ENCODE measurements at regions not wholly inside any gene's neighbourhood (a gene's known extent, or its start where the extent isn't known, plus 50 kb on each side); places are given as distances from the start of the nearest gene placed in this dataset.

DNA sequence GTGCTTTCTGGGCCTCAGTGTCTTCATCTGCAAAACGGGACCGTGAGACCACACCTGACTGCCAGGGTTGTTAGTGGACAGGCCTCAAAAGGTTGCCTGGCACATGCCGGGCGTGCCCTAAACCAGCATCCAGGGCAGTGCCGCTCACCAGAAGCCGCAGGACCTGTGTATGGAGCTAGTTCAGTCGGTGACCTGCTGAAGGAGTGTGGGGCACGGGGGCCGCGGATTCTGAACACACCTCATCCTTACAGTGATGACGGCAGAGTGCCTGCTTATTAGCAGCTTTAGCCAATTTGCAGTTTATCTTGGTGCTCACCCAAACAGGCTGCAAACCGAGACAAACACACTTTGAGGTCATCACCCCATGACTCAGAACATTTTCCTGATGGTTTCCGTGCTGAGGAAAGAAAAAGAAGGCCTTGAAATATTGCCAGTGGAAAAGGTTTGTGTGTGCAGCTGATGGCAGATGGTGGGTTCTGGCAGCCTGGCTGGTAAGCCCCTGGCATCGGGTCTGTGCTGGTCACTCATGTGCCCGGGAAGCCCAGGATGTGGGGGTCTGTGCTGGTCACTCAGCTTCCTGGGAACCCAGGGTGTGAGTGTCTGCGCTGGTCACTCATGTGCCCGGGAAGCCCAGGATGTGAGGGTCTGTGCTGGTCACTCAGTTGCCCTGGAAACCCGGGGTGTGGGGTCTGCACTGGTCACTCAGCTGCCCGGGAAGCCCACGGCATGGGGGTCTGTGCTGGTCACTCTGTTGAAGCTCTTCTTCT lies 153.8 kb downstream of the ERMARD start:
- FAIRE-seq = no peak
- no peak for DNase-seq (ENCODE audit: insufficient read length, low spot score)

DNA sequence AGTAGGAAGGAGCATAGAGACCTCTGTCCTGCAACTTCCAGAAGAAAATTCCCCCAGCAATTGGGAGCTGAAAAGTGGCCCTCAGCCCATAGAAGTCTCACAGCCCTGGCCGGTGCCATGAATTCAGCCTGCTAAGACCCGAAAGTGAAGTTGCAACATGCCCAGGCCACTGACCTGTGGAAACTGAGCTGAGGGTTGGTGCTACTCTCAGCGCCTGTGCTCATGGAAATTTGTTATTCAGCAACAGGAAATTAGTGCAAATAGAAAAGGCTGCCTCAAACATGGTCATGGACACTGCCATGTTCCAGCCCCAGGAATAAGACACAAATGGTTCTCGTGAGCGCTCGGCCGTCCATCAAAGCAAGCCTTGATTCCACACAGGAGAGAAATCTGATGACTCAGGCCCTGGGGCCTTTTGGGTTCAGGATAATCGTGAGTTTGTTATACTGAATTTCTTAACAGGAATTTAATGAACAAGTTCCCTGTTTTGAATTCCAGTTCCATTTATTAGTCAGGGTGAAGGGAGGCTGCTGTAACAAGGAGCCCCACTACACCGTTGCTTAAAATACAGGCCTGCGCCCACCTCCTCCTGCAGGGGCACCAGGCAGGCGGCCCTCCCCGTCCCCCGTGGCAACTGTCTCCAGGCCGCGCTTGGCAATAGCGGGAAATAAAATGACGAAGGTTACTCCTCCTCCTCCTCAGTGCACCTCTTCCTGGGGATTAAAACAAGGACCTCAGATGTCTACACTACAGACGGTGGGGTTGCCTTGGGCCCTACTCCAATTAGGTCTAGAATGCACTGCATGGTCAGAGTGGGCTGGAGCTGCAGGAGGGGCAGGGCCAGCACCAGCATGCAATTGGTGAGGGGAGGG lies 152.9 kb downstream of the ERMARD start:
- DNase-seq (ENCODE audit: insufficient read length, low spot score) = no peak
- no peak for FAIRE-seq

DNA sequence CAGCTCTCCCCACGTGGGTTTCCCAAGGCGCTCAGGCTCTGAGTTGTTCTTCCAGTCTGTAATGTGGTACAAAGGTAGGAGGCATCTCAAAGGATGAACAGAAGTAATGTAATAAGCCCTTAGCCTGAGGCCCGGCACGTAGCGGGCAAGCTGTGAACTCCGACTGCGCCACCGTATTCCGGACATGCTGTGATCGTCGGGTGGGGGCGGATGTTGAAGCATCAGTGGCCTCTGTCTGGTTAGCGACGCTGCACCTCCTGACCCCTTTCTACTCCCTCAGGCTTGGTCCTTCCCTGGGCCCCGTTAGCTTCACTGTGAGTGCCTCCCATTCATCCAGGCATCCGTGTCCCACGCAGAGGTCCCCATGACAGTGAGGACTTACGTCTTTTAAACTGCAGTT lies 151.7 kb downstream of the ERMARD start:
- DNase-seq (ENCODE audit: insufficient read length, low spot score) (no peak), FAIRE-seq (no peak)

DNA sequence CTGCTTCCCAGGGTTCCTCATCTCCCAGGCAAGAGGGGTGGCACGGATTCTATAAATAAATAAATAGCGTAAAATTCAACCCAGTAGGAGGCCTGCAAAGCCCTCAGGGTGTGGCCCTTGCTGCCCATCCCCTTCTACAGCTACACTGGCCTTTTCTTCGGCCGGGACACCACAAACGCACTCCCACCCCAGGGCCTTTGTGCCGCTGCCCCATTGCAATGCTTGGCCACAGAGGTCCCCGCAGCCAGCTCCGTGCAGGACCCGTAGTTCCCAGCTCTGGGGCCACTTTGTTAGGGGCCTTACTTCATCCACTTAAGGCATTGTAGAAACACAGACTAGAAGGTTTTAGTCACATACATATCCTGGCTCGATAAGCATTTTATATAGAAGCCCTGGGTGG lies 151.2 kb downstream of the ERMARD start:
- FAIRE-seq (no peak), DNase-seq (ENCODE audit: insufficient read length, low spot score) (no peak)

DNA sequence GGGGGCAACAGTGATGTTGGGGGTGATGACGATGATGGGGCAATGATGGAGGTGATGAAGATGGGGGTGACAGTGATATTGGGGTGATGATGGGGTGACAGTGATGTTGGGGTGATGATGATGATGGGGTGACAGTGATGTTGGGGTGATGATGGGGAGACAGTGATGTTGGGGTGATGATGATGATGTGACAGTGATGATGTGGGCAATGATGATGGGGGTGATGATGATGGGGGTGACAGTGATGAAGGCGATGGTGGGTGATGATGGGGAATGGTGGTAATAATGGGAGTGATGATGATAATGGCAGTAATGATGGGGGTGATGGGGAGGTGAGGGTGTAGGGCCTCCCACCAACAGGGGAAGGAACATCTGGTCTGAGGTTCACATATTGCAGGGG lies 150.6 kb downstream of the ERMARD start:
- no peak for FAIRE-seq

DNA sequence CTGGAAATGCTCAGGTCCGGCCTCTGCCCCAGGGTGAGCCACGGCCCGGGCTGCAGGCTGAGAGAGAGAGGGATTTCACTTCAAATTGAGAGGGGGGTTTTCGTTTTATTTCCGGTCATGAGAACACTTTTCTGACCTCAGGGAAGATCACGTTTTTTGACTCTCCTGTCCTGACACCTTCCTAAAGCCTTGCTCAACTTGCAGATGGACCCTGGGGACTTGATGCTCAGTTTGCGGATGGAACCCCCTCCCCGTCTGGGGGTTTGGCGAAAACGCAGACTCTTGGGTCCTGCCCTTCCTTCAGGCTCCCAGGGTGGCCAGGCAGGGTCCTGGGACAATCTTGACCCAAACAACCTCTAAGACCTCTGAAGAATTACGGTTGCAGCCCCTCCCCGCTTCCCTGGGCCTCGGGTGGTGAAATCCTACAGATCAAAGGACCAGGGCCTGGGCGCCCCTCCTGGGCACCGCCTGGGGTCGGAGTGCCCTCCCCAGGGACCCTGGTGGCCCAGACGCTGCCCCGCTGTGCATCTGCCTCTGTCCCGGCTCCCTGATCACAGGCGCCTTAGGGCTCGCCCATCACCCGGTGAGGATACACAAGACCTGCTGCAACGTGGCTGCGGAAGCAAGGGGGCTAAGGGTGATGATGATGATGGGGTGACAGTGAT lies 148.2 kb downstream of the ERMARD start:
- no peak for DNase-seq (ENCODE audit: insufficient read length, low spot score)
- FAIRE-seq = no peak

More for the DNA sequence above, 150.6 kb downstream of the ERMARD start:
- no peak for DNase-seq (ENCODE audit: insufficient read length, low spot score)

DNA sequence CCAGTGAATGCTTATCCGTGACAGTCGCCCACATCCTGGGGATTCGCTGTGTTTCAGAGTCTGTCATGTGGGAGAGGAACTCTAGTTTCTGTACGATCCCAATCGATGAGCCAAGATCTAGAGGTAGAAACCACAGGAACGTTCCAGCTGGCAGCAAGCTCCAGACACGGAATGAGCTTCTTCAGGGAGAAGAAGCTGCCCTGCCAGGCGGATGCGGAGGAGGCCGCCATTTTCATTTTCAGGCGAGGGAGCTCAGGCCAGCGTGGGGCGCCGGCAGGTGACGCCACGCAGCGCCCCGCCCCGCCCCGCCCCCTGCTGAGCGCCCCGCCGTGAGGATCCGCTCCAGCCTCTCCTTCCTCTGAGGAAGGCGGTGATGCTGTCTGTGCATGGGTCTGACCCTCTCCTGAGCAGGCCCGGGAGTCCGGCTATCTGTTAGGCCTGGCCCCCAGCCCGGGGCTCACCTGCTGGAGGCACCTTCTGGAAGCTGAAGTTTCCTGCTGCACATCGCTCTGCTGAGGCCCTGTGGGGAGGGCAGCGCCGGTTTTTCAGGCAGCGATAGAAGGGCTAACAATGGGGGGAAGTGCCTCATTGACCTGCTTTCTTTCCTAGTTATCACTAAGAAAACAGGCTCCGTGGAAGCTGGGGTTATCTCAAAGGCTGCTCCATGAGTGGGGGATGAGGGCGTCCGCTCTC lies 147.5 kb downstream of the ERMARD start:
- FAIRE-seq = no peak
- DNase-seq (ENCODE audit: insufficient read length, low spot score) = no peak

DNA sequence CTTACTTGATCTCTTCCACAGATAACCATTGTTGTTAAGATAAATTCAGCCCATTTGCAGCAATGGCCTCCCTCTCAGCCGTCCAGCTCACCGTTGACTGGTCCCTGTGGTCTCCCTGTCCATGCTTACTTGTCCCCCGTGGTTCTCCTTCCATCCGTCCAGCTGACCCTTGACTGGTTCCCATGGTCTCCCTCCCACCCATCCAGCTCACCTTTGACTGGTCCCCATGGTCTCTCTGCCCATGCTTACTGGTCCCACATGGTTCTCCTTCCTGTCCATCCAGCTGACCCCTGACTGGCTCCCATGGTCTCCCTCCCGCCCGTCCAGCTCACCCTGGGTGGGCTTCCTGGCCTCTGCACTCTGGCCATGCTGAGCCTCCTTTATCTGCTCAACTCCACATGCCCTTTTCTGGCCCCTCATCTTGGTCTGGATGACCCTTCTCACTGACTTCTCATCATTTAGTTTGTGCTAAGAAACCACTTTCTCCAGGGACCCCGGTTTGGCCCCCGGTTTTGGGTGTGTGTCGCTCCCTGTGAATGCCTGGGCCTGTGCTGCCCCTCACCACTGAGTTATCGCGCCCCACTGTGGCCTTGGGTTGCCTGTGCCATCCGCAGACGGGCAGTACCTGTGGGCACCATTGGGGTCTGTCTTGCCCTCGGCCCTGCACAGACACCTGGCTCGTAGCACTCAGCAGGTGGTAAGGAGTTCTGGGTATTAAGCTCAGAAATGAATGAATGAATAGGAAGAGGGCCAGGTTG lies 146.4 kb downstream of the ERMARD start:
- FAIRE-seq = no peak
- no peak for DNase-seq (ENCODE audit: insufficient read length, low spot score)

DNA sequence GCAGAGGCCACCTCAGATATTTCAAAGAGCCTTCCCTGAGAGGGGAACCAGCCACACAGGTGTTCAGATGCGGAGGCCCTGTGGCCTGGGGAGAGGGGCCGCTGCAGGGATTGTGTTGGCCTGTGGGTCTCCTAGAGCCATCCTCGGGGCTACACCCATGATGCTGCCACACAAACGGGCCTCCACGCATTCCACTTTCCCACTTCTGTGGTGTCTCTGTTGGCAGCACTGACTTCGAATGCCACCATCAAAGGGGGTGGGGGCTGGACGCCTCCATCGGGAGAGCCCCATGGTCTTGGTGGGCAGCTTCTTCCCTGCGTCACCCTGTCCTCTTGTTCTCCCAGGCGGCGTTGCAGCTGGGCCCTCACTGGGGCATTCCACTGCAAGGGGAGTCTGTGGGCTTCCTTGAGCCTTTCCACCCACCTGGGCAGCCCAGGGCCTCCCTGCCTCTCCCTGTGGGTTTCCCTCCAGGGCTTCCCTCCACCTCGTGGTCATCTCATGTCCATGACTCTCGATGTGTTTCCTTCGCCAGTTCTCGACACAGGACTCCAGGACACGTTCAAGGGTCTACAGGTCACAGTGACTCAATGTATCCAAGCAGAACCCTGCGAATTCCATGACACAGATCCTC lies 145.5 kb downstream of the ERMARD start:
- no peak for FAIRE-seq
- DNase-seq (ENCODE audit: insufficient read length, low spot score) = no peak

DNA sequence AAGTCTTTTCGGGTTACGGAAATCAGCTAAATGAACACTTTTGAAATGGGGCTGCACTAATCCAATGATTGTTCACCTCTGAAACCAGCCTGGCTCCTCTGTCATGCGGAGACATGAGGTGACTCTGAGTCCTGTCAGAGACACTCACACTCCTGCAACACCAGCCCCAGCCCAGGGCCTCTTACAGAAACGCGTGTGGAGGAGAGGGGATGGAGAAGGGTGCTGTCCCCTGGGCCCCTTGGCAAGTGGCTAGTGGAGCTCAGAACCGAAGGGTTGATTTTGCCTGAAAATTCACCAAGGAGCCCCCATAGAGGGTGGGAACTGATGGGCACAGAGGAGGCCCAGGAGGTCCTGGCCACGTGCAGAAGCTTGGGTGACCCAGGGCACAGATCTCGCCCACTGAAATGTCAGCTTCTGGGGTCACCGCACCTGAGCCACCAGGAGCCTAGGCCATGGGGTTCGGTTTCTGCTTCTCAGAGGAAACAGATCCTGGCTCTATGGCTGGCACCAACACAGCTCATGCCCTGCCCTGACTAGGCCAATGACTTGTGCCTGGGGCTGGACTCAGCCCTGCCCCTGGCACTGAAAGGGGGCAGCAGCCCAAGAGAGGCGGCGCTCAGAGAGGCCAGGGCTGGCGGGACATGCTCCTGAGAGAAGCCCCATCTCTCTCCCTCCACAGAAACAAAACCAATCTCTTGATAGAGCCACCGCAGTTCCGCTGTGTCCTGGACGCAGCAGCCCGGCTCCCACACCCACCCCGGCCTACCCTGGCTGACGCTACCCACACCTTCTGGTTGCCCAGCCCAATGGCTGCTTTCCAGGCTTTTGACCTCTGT lies 144.7 kb downstream of the ERMARD start:
- FAIRE-seq = no peak
- no peak for DNase-seq (ENCODE audit: insufficient read length, low spot score)

DNA sequence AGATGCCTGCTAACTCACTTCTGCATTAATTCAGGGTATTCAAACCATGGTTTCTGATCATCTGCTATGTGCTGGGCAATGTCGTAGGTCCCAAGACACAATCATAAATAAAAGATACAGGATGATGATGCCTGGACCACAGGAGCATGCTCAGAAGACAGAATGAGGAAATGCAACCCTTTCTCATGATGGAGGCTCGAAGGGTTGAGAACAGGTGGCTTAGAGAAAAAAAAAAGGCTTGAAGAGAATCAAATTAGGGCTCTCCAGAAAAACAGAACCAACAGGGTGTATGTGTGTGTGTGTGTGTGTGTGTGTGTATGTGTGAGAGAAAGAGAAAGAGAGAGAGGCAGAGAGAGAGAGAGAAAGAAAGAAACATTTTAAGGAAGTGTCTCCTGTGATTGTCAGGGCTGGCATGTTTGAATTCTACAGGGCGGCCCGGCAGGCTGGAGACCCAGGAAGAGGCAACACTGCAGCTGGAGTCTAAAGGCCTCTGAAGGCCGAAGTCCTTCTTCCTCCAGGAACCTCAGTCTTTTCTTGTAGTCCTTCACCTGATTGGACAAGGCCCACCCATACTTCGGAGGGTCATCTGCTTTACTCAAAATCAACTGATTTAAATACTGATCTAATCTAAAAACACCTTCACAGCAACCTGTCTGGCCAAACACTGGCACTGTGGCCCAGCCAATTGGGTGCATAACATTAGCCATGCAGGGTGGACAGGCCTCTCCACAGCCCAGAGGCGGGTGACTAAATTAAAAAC lies 143.8 kb downstream of the ERMARD start:
- DNase-seq (ENCODE audit: insufficient read length, low spot score) (no peak), FAIRE-seq (no peak)

DNA sequence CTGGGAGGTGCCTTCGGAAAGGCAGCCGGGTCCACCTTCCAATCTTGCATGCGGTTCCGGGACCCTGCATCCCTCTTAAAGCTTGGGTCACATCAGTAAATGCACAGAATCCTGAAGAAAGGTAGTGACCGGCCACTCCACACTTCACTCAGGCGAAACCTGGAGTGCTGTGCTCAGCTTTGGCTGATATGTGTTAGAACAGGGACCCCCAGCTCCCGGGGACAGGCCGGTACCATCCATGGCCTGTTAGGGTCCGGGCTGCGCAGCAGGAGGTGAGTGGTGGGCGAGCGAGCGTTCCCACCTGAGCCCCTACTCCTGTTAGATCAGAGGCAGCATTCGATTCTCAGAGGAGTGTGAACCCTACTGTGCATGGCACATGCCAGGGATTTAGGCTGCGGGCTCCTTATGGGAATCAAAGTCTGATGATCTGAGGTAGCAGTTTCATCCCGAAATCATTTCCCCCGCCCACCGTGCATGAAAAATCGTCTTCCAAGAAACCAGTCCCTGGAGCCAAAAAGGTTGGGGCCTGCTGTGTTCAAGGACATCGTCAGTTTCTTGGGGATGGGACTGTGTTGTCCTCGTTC lies 143.0 kb downstream of the ERMARD start:
- DNase-seq (ENCODE audit: insufficient read length, low spot score) = no peak
- no peak for FAIRE-seq

DNA sequence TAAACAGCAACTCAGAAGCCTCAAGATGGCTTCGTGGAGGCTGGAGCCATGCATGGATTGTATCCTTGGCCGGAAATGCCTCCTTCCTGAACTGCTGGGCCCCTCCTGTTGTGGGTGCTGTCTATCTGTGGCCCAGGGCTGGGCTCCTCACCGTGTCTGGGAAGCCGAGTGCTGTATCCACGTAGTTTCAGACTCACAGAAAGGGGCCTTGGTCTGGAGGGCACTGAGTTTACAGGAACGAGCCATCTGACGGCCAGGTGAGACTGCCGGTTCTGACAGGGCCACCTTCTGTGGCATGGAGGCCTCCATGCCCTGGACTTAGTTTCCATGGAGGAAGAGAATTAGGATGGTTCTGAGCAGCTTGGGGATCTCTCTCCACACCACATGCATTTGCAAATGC lies 142.2 kb downstream of the ERMARD start:
- DNase-seq (ENCODE audit: insufficient read length, low spot score) (no peak), FAIRE-seq (no peak)

DNA sequence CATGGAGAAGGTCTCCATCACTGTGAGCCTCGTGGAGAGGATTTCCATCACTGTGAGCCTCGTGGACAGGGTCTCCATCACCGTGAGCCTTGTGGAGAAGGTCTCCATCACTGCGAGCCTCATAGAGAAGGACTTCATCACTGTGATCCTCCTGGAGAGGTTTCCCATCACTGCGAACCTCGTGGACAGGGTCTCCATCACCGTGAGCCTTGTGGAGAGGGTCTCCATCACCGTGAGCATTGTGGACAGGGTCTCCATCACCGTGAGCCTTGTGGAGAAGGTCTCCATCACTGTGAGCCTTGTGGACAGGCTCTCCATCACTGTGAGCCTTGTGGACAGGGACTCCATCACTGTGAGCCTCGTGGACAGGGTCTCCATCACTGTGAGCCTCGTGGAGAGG lies 140.4 kb downstream of the ERMARD start:
- no peak for FAIRE-seq
- no peak for DNase-seq (ENCODE audit: insufficient read length, low spot score)

DNA sequence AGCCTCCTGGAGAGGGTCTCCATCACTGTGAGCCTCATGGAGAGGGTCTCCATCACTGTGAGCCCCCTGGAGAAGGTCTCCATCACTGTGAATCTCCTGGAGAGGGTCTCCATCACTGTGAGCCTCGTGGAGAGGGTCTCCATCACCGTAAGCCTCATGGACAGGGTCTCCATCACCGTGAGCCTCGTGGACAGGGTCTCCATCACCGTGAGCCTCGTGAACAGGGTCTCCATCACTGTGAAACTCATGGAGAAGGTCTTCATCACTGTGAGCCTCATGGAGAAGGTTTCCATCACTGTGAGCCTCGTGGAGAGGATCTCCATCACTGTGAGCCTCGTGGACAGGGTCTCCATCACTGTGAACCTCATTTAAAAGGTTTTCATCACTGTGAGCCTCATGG lies 140.0 kb downstream of the ERMARD start:
- DNase-seq (ENCODE audit: insufficient read length, low spot score) (no peak), FAIRE-seq (no peak)

DNA sequence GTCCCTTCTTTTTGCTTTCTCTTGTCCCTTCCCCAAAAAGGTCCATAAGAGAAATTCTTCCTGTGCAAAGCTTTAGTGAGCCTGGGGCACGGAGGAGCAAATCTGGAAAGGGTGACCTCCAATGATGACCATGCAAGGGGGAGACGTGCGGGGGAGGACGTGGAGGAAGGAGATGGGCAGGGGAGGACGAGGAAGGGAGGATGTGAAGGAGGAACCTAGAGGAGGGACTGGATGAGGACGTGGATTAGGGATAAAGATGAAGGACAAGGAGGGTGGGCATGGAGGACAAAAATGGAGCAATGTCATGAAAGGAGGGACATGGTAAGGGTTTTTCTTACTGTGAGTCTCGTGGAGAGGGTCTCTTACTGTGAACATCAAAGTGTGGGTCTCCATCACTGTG lies 139.5 kb downstream of the ERMARD start:
- DNase-seq (ENCODE audit: insufficient read length, low spot score) (no peak), FAIRE-seq (no peak)

DNA sequence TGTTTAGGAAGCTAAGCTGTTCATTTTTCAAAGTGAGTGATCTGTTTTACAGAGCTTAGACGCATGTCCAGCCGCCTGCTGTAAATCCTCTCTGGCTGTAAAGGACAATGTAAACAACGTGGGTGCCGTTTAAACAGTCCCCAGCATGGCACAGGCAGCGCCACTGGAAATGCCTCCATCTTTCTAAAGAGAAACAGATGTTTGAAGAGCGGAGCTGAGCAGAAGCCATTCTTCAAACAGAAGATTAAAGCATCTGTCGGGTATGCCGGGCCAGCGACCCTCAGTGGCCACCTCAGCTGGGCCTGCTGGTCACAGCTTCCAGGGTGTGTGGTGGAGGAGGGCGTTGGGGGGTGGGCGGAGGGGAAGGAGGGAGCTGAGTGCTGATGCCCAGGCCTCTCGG lies 138.6 kb downstream of the ERMARD start:
- FAIRE-seq (no peak), DNase-seq (ENCODE audit: insufficient read length, low spot score) (no peak)
